K562 (cell line): ENCODE measurements at regions not wholly inside any gene's neighbourhood (a gene's known extent, or its start where the extent isn't known, plus 50 kb on each side); places are given as distances from the start of the nearest gene placed in this dataset.

Experiments
- ATF1 ChIP-seq, 2 experiments: fragments of 450-650 bp in 1 of 2; IDR thresholded peaks; 2 replicates each; pipeline ENCODE4 v1.6.1; 2016; ENCODE audit warnings: missing compliant biosample characterization in 1 of 2, missing genetic modification characterization in 1 of 2
- BRCA1 ChIP-seq, 2 experiments: fragments of 450-650 bp in 1 of 2; sonication (generic) in 1 of 2; formaldehyde crosslinking in 1 of 2; IDR thresholded peaks; 2 replicates each; pipeline versions ENCODE4 v1.5.0 to v1.6.1; 2017 to 2020; ENCODE audit warnings: mild to moderate bottlenecking in 1 of 2, missing genetic modification reagents in 1 of 2
- MTA3 ChIP-seq: fragments of 450-650 bp; formaldehyde crosslinking; IDR thresholded peaks from 2 replicates; pipeline ENCODE4 v1.6.1; 2017; ENCODE audit warnings: mild to moderate bottlenecking, borderline replicate concordance
- MXI1 ChIP-seq: IDR thresholded peaks from 2 replicates; pipeline ENCODE4 v1.6.1; 2011; ENCODE audit warnings: low read depth, mild to moderate bottlenecking, improper control_type of control experiment, low read length
- RBM22 ChIP-seq: fragments of 200-400 bp; formaldehyde crosslinking; IDR thresholded peaks from 2 replicates; pipeline ENCODE4 v1.6.1; 2018; ENCODE audit warnings: low read length, low read depth; ENCODE audit not compliant: poor library complexity, severe bottlenecking
- ZZZ3 ChIP-seq: fragments of 450-650 bp; IDR thresholded peaks from 2 replicates; pipeline ENCODE4 v1.6.1; 2016; ENCODE audit warnings: antibody characterized with exemption, mild to moderate bottlenecking, moderate library complexity

GRCh38 chr9:91148306-91148705 is 213.4 kb downstream of the AUH start:
- TF ChIP-seq BRCA1 (IDR thresholded peaks at IDR 0.05) = no peak
- no peak for TF ChIP-seq BRCA1 (CRISPR knock-in tag; IDR thresholded peaks at IDR 0.05)
- no peak for TF ChIP-seq ZZZ3
- TF ChIP-seq MTA3 = no peak
- TF ChIP-seq ATF1 (CRISPR knock-in tag; IDR thresholded peaks at IDR 0.05) = no peak
- no peak for TF ChIP-seq ATF1 (tag; IDR thresholded peaks at IDR 0.05)
- TF ChIP-seq RBM22 = no peak
- no peak for TF ChIP-seq MXI1
